ENCODE measurements at regions not wholly inside any gene's neighbourhood (a gene's known extent, or its start where the extent isn't known, plus 50 kb on each side); places are given as distances from the start of the nearest gene placed in this dataset.

DNA sequence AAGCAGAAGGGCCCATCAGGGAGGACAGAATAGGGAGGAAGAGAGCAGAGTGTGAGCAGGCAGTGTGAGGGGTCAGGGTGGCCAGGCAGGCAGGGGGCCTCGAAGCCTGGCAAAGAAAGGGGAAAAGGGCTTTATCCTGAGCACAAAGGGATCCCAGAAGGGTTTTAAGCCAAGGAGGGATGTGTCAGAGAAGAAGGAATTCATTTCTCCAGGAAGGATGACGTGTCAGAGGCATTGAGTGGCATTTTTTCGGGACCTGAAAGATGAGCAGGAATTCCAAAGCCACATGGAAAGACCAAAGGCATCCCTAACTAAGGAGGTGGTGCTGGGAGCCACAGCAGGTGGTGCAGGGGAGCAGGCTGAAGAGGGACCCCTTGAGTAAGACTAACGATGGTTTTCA, 132.1 kb downstream of the DICER1 start:
- H3K4me1 Mint-ChIP-seq (ENCODE audit: unreplicated experiment), result peaks cover 1% of the 10 kb centered on the region
- H3K27ac Mint-ChIP-seq (ENCODE audit: unreplicated experiment), result no peak overlapping the region
- no peak for DNase-seq (ENCODE audit: low spot score)
- peaks cover 2% of the 10 kb centered on the region for H3K27me3 Mint-ChIP-seq (ENCODE audit: unreplicated experiment)
- no peaks in the 10 kb centered on the region for H3K36me3 Mint-ChIP-seq (ENCODE audit: low read depth, unreplicated experiment)
- no peaks in the 10 kb centered on the region for H3K9me3 Mint-ChIP-seq (ENCODE audit: unreplicated experiment)
- no peak overlapping the region for H3K4me3 Mint-ChIP-seq (ENCODE audit: unreplicated experiment)
- TF ChIP-seq, protein P1, sequence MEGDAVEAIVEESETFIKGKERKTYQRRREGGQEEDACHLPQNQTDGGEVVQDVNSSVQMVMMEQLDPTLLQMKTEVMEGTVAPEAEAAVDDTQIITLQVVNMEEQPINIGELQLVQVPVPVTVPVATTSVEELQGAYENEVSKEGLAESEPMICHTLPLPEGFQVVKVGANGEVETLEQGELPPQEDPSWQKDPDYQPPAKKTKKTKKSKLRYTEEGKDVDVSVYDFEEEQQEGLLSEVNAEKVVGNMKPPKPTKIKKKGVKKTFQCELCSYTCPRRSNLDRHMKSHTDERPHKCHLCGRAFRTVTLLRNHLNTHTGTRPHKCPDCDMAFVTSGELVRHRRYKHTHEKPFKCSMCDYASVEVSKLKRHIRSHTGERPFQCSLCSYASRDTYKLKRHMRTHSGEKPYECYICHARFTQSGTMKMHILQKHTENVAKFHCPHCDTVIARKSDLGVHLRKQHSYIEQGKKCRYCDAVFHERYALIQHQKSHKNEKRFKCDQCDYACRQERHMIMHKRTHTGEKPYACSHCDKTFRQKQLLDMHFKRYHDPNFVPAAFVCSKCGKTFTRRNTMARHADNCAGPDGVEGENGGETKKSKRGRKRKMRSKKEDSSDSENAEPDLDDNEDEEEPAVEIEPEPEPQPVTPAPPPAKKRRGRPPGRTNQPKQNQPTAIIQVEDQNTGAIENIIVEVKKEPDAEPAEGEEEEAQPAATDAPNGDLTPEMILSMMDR (IDR thresholded peaks at IDR 0.05; ENCODE audit: unreplicated experiment), result no peak

DNA sequence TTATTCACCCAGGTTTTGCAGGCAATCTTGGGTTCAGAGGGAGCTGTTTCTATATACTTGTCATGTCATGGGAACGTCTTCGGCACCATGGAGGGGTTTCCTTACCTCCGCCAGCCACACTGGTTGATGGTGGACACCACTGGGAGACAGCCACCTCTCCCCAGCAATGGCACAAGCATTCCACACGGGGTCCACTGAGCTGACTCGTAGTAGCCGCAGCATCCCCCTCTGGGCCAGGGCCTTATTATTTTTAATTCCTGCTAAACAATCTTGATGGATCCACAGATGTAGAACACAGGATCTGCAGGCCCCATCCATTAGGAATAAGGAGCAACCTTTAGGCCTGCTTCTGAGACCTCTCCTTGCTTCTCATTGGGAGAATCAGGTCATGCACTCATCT, 132.9 kb downstream of the DICER1 start:
- Mint-ChIP-seq H3K27ac (ENCODE audit: unreplicated experiment) (no peak overlapping the region), H3K9me3 (ENCODE audit: unreplicated experiment) (no peaks in the 10 kb centered on the region), H3K27me3 (ENCODE audit: unreplicated experiment) (peaks cover 2% of the 10 kb centered on the region), H3K4me1 (ENCODE audit: unreplicated experiment) (peaks cover 4% of the 10 kb centered on the region), H3K36me3 (ENCODE audit: low read depth, unreplicated experiment) (no peaks in the 10 kb centered on the region), H3K4me3 (ENCODE audit: unreplicated experiment) (no peak overlapping the region)
- no peak for DNase-seq (ENCODE audit: low spot score)
- TF ChIP-seq, protein P1 (IDR thresholded peaks at IDR 0.05; ENCODE audit: unreplicated experiment), result no peak

DNA sequence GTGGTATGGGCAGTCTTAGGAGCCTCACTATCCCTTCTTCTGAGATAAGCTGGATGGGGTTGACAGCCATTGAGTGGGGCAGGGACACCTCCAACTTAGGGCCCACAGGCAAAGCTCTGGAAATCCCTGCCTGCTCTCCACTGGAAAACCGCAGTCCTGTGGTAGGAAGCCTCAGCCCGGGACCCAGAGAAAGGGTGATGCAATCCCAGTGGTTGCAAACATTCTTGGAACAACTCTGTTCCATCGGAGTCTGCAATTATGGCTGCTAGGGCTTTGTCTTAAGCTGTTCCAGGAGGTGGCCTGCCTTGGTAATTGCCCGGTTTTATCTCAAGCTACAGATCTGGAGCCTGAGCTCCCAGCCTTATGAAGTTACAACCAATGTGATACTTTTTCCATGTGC, 133.4 kb downstream of the DICER1 start:
- H3K27me3 Mint-ChIP-seq (ENCODE audit: unreplicated experiment), result peaks cover 2% of the 10 kb centered on the region
- TF ChIP-seq, protein P1 (IDR thresholded peaks at IDR 0.05; ENCODE audit: unreplicated experiment), result no peak
- peaks cover 4% of the 10 kb centered on the region for H3K4me1 Mint-ChIP-seq (ENCODE audit: unreplicated experiment)
- DNase-seq (ENCODE audit: low spot score), result no peak
- H3K27ac Mint-ChIP-seq (ENCODE audit: unreplicated experiment), result no peak overlapping the region
- no peaks in the 10 kb centered on the region for H3K36me3 Mint-ChIP-seq (ENCODE audit: low read depth, unreplicated experiment)
- H3K9me3 Mint-ChIP-seq (ENCODE audit: unreplicated experiment), result no peaks in the 10 kb centered on the region
- no peak overlapping the region for H3K4me3 Mint-ChIP-seq (ENCODE audit: unreplicated experiment)

DNA sequence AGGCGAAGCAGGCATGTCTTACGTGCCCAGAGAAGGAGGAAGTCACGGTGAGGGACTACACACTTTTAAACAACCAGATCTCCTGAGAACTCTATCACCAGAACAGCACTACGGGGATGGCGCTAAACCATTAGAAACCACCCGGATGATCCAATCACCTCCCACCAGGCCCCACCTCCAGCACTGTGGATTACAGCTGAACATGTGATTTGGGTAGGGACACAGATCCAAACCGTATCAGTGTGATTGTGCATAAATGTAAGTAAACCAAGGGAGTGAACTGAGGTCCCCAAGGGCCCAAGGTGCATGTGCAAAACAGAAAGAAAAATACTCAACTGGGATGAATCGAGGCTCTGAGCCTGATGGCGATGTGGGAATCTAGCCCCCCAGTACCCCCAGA, 134.2 kb downstream of the DICER1 start:
- H3K36me3 Mint-ChIP-seq (ENCODE audit: low read depth, unreplicated experiment), result no peaks in the 10 kb centered on the region
- no peak for DNase-seq (ENCODE audit: low spot score)

DNA sequence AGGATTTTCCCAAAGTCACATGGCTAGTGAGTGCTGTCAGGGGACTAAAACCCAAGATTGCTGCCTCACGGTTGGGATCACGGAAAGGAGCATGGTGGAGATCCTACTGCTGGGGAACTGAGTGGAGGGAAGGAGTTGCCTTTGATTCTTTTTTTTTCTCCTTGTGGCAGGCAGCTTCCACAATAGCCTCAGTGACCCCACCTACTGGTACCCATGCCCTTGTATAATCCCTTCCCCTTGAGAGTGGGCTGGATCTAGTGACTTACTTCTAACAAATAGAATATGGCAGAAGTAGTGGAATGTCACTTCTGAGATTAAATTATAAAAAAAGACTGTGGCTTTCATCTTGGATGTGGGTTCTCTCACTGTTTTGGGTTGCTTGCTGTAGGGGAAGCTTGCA, 135.7 kb downstream of the DICER1 start:
- H3K4me3 Mint-ChIP-seq (ENCODE audit: unreplicated experiment), result no peak overlapping the region
- DNase-seq (ENCODE audit: low spot score), result no peak
- no peak overlapping the region for H3K27ac Mint-ChIP-seq (ENCODE audit: unreplicated experiment)
- H3K36me3 Mint-ChIP-seq (ENCODE audit: low read depth, unreplicated experiment), result no peaks in the 10 kb centered on the region
- H3K9me3 Mint-ChIP-seq (ENCODE audit: unreplicated experiment), result no peaks in the 10 kb centered on the region
- TF ChIP-seq, protein P1 (IDR thresholded peaks at IDR 0.05; ENCODE audit: unreplicated experiment), result no peak
- H3K27me3 Mint-ChIP-seq (ENCODE audit: unreplicated experiment), result peaks cover 2% of the 10 kb centered on the region
- peaks cover 4% of the 10 kb centered on the region for H3K4me1 Mint-ChIP-seq (ENCODE audit: unreplicated experiment)

More for the DNA sequence above, 134.2 kb downstream of the DICER1 start:
- Mint-ChIP-seq H3K27me3 (ENCODE audit: unreplicated experiment) (peaks cover 2% of the 10 kb centered on the region), H3K9me3 (ENCODE audit: unreplicated experiment) (no peaks in the 10 kb centered on the region), H3K4me3 (ENCODE audit: unreplicated experiment) (no peak overlapping the region), H3K27ac (ENCODE audit: unreplicated experiment) (no peak overlapping the region), H3K4me1 (ENCODE audit: unreplicated experiment) (peaks cover 4% of the 10 kb centered on the region)
- TF ChIP-seq, protein P1 (IDR thresholded peaks at IDR 0.05; ENCODE audit: unreplicated experiment), result no peak
